ENCODE measurements at regions not wholly inside any gene's neighbourhood (a gene's known extent, or its start where the extent isn't known, plus 50 kb on each side); places are given as distances from the start of the nearest gene placed in this dataset.

DNA sequence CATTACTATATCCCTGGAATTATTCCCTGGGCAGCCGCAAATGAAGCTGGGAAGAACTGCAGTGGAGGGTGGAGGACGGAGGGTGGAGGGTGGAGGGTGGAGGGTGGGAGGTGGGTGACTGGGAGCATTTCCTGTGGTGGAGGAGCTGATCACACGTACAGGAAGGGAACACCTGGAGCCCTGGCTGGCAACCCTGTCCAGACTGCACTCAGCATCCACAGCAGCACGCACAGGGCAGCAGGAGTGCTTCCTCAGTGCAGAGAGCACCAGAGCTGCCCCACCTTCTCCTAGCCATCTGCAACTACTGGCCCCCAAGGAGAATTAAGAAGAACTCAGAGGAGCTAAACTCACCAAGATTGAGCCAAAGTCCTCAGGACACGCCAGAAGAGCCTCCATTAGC lies 249.9 kb downstream of the EIPR1 start:
- Histone ChIP-seq H4K5ac (ENCODE audit: low read length) (no peak overlapping the region), H3K23ac (ENCODE audit: low read length) (no peak overlapping the region), H3K27me3 (ENCODE audit: insufficient read depth, low read length, poor library complexity) (no peaks in the 10 kb centered on the region), H2BK5ac (ENCODE audit: low read length) (no peak overlapping the region), H3K4me1 (ENCODE audit: control insufficient read depth, low read depth, low read length) (no peaks in the 10 kb centered on the region), H2BK15ac (replicated peaks; ENCODE audit: low read depth) (no peak overlapping the region), H3K9ac (ENCODE audit: low read length) (no peak overlapping the region), H3K4me3 (ENCODE audit: low read length) (no peak overlapping the region), H2BK120ac (ENCODE audit: low read depth, low read length) (no peak overlapping the region), H3K18ac (ENCODE audit: low read length) (no peak overlapping the region), H3K79me2 (ENCODE audit: control insufficient read depth, insufficient read depth, low read length) (no peaks in the 10 kb centered on the region), H4K8ac (ENCODE audit: low read depth, low read length) (no peak overlapping the region), H3K79me1 (ENCODE audit: low read length) (no peaks in the 10 kb centered on the region), H3K56ac (ENCODE audit: low read length) (no peak overlapping the region), H3K36me3 (ENCODE audit: control insufficient read depth, insufficient read depth, low read length) (no peaks in the 10 kb centered on the region), H3K27ac (ENCODE audit: low read depth, low read length) (no peak overlapping the region), H2AK5ac (ENCODE audit: low read length) (no peak overlapping the region), H3K4ac (ENCODE audit: low read depth, low read length) (no peak overlapping the region), H3K4me2 (ENCODE audit: low read length) (no peak overlapping the region)
- no CpG with 5 or more reads among the region's 5 CpGs for WGBS (ENCODE audit: extremely low coverage, insufficient coverage, low lambda C conversion rate)
- no peak for DNase-seq

DNA sequence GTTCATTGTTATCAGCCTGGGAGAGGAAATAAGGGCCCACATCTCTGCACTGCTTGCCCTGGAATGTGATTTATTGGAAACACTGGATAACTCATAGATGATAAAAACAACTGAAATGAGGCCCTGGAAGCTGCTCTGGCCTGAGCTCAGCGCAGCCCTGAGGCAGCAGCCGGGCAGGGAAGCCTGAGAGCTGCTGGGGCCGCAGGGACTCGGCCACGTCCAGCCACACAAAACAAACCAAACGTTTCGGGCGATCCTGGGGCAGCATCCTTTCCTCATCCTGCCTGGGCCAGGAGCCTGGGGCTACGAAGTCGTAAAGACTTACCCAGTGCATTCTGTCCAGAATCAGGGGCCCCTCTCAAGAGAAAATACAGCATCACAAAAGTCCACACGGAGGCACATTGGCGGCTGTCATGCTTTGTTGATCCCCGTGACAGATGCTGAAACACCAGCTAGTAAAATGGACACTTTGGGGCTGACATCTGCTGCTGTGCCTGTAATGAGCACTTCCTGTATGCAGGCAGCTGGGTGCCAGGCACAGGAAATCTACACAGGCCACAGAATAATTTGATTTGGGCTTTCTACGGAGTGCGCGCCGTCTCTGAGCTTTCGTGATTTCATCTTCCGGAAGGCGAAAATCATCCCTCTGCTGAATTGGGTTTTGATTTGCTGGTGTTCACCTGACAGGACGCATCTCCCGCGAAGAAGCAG lies 250.6 kb downstream of the EIPR1 start:
- Histone ChIP-seq H2BK15ac (replicated peaks; ENCODE audit: low read depth) (no peak overlapping the region), H3K36me3 (ENCODE audit: control insufficient read depth, insufficient read depth, low read length) (no peaks in the 10 kb centered on the region), H3K18ac (ENCODE audit: low read length) (no peak overlapping the region), H2BK5ac (ENCODE audit: low read length) (no peak overlapping the region), H3K27ac (ENCODE audit: low read depth, low read length) (no peak overlapping the region), H3K56ac (ENCODE audit: low read length) (no peak overlapping the region), H4K5ac (ENCODE audit: low read length) (no peak overlapping the region), H3K27me3 (ENCODE audit: insufficient read depth, low read length, poor library complexity) (no peaks in the 10 kb centered on the region), H3K23ac (ENCODE audit: low read length) (no peak overlapping the region), H3K4me3 (ENCODE audit: low read length) (no peak overlapping the region), H3K79me2 (ENCODE audit: control insufficient read depth, insufficient read depth, low read length) (no peaks in the 10 kb centered on the region), H2BK120ac (ENCODE audit: low read depth, low read length) (no peak overlapping the region), H3K79me1 (ENCODE audit: low read length) (no peaks in the 10 kb centered on the region), H4K8ac (ENCODE audit: low read depth, low read length) (no peak overlapping the region), H2AK5ac (ENCODE audit: low read length) (no peak overlapping the region), H3K9ac (ENCODE audit: low read length) (no peak overlapping the region), H3K4me1 (ENCODE audit: control insufficient read depth, low read depth, low read length) (no peaks in the 10 kb centered on the region), H3K4me2 (ENCODE audit: low read length) (no peak overlapping the region), H3K4ac (ENCODE audit: low read depth, low read length) (no peak overlapping the region)
- no CpG with 5 or more reads among the region's 23 CpGs for WGBS (ENCODE audit: extremely low coverage, insufficient coverage, low lambda C conversion rate)
- DNase-seq = no peak

DNA sequence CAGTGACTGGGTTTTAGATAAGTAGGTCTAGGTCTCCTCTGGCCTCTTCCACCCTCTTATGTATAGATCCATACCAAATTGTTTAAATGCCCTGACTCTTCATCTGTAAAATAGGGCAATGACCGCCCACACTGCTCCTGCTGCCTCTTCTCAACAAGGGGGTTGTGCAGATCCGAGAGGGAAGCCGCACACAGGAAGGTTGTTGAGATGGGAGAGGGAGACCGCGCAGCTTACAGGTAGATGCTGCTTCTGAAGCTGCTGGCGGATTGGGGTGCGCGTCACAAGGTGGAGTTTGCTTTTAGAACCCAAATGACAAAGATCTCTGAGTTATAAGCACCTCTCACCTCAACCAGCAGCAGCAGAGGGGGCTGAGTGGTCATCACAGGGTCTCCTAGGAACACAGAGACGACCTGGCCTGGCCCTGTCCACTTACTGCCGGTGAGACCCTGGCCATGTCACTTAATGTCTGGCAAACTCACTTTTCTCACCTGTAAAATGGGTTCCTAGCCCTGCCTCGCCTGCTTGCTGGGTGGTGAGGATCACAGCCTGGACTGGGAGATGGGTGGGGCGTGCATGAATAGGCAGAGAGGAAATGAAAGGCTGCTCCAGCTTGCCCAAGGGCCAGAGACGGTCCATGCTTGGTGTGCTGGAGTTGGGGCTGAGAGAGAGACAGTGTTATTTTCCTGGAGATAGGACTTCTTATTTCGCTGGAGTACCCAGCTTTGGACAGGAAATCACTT lies 251.3 kb downstream of the EIPR1 start:
- H3K56ac ChIP-seq (ENCODE audit: low read length) = no peak overlapping the region
- no peak overlapping the region for H3K4me2 ChIP-seq (ENCODE audit: low read length)
- H2BK5ac ChIP-seq (ENCODE audit: low read length) = no peak overlapping the region
- no peak overlapping the region for H3K4me3 ChIP-seq (ENCODE audit: low read length)
- no peak overlapping the region for H2BK15ac ChIP-seq (replicated peaks; ENCODE audit: low read depth)
- H3K9ac ChIP-seq (ENCODE audit: low read length) = no peak overlapping the region
- H4K5ac ChIP-seq (ENCODE audit: low read length) = no peak overlapping the region
- WGBS (ENCODE audit: extremely low coverage, insufficient coverage, low lambda C conversion rate) = no CpG with 5 or more reads among the region's 14 CpGs
- no peak overlapping the region for H2BK120ac ChIP-seq (ENCODE audit: low read depth, low read length)
- H3K27ac ChIP-seq (ENCODE audit: low read depth, low read length) = no peak overlapping the region
- no peak overlapping the region for H2AK5ac ChIP-seq (ENCODE audit: low read length)
- no peaks in the 10 kb centered on the region for H3K79me2 ChIP-seq (ENCODE audit: control insufficient read depth, insufficient read depth, low read length)
- no peak overlapping the region for H3K23ac ChIP-seq (ENCODE audit: low read length)
- H3K4me1 ChIP-seq (ENCODE audit: control insufficient read depth, low read depth, low read length) = no peaks in the 10 kb centered on the region
- no peak overlapping the region for H3K4ac ChIP-seq (ENCODE audit: low read depth, low read length)
- no peak for DNase-seq
- H3K27me3 ChIP-seq (ENCODE audit: insufficient read depth, low read length, poor library complexity) = no peaks in the 10 kb centered on the region
- H4K8ac ChIP-seq (ENCODE audit: low read depth, low read length) = no peak overlapping the region
- no peaks in the 10 kb centered on the region for H3K79me1 ChIP-seq (ENCODE audit: low read length)
- no peak overlapping the region for H3K18ac ChIP-seq (ENCODE audit: low read length)
- H3K36me3 ChIP-seq (ENCODE audit: control insufficient read depth, insufficient read depth, low read length) = no peaks in the 10 kb centered on the region

DNA sequence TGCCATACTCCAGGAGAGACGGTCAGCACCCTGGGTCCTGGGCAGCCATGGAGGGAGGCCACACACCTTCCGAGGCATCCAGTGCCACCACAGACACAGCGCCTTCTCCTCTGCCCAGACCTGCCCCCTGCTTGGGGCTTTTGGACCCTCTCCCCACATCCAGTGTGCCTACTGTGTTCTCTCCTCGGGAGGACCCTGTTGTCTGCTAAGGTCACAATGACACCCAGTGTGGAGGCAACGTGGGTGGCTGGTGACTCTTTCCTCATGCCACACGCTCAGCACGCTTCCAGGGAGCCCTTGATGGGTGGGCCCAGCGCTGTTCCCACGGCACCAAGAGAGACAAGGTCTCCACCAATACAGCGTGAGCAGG lies 251.9 kb downstream of the EIPR1 start:
- no peak overlapping the region for H2BK5ac ChIP-seq (ENCODE audit: low read length)
- no peak overlapping the region for H3K23ac ChIP-seq (ENCODE audit: low read length)
- no peak overlapping the region for H4K8ac ChIP-seq (ENCODE audit: low read depth, low read length)
- no peaks in the 10 kb centered on the region for H3K27me3 ChIP-seq (ENCODE audit: insufficient read depth, low read length, poor library complexity)
- H3K4ac ChIP-seq (ENCODE audit: low read depth, low read length) = no peak overlapping the region
- WGBS (ENCODE audit: extremely low coverage, insufficient coverage, low lambda C conversion rate) = no CpG with 5 or more reads among the region's 10 CpGs
- no peak overlapping the region for H3K4me3 ChIP-seq (ENCODE audit: low read length)
- no peaks in the 10 kb centered on the region for H3K36me3 ChIP-seq (ENCODE audit: control insufficient read depth, insufficient read depth, low read length)
- no peak for DNase-seq
- no peak overlapping the region for H2BK15ac ChIP-seq (replicated peaks; ENCODE audit: low read depth)
- H3K4me1 ChIP-seq (ENCODE audit: control insufficient read depth, low read depth, low read length) = no peaks in the 10 kb centered on the region
- H3K79me2 ChIP-seq (ENCODE audit: control insufficient read depth, insufficient read depth, low read length) = no peaks in the 10 kb centered on the region
- no peaks in the 10 kb centered on the region for H3K79me1 ChIP-seq (ENCODE audit: low read length)
- no peak overlapping the region for H3K56ac ChIP-seq (ENCODE audit: low read length)
- H2BK120ac ChIP-seq (ENCODE audit: low read depth, low read length) = no peak overlapping the region
- no peak overlapping the region for H4K5ac ChIP-seq (ENCODE audit: low read length)
- H2AK5ac ChIP-seq (ENCODE audit: low read length) = no peak overlapping the region
- no peak overlapping the region for H3K9ac ChIP-seq (ENCODE audit: low read length)
- no peak overlapping the region for H3K4me2 ChIP-seq (ENCODE audit: low read length)
- H3K18ac ChIP-seq (ENCODE audit: low read length) = no peak overlapping the region
- no peak overlapping the region for H3K27ac ChIP-seq (ENCODE audit: low read depth, low read length)

DNA sequence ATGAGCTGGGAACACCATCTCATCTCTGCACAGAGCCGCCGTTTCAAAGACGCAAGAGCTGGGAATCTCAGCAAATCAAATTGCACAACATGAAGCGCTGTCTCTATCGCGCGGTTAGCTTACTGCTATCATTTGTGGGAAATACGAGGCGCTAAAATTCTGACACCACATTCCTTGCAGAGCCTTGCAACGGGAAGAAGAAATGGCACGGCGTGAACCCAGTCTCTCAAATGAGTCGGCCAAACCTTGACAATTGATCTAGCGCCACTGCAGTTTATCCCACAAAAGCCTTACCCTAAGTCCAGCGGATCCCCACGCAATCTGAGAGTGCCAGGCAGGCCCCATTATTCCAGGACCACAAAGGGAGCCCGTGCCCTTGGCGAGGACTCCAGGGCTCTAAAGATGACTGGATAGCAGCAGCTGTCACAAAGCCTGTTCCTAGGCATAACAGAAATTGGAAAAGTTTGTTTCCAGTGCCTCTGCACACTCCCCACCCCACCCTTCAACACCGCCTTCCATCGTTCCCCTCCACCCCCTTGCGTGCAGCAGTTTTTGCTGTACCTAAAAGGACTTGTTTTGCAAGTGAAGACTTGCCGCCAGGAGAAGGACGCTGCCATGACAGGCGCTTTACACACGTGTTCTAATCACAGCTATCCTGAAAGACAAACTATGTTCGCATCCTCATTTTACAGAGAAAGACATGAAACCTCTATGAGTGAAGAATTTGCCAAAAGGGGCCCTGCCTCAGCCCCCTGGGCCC lies 252.4 kb downstream of the EIPR1 start:
- Histone ChIP-seq H3K56ac (ENCODE audit: low read length) (no peak overlapping the region), H4K5ac (ENCODE audit: low read length) (no peak overlapping the region), H3K23ac (ENCODE audit: low read length) (no peak overlapping the region), H3K27ac (ENCODE audit: low read depth, low read length) (no peak overlapping the region), H3K18ac (ENCODE audit: low read length) (no peak overlapping the region), H3K4me3 (ENCODE audit: low read length) (no peak overlapping the region), H3K9ac (ENCODE audit: low read length) (no peak overlapping the region), H3K4me2 (ENCODE audit: low read length) (no peak overlapping the region), H2AK5ac (ENCODE audit: low read length) (no peak overlapping the region), H3K79me2 (ENCODE audit: control insufficient read depth, insufficient read depth, low read length) (no peaks in the 10 kb centered on the region), H3K36me3 (ENCODE audit: control insufficient read depth, insufficient read depth, low read length) (no peaks in the 10 kb centered on the region), H4K8ac (ENCODE audit: low read depth, low read length) (no peak overlapping the region), H2BK120ac (ENCODE audit: low read depth, low read length) (no peak overlapping the region), H2BK15ac (replicated peaks; ENCODE audit: low read depth) (no peak overlapping the region), H2BK5ac (ENCODE audit: low read length) (no peak overlapping the region), H3K4ac (ENCODE audit: low read depth, low read length) (no peak overlapping the region), H3K27me3 (ENCODE audit: insufficient read depth, low read length, poor library complexity) (no peaks in the 10 kb centered on the region), H3K79me1 (ENCODE audit: low read length) (no peaks in the 10 kb centered on the region), H3K4me1 (ENCODE audit: control insufficient read depth, low read depth, low read length) (no peaks in the 10 kb centered on the region)
- no CpG with 5 or more reads among the region's 26 CpGs for WGBS (ENCODE audit: extremely low coverage, insufficient coverage, low lambda C conversion rate)
- DNase-seq = no peak

Measured in mesendoderm (in vitro differentiated cells).